Ishikawa (cell line): ENCODE measurements at regions not wholly inside any gene's neighbourhood (a gene's known extent, or its start where the extent isn't known, plus 50 kb on each side); places are given as distances from the start of the nearest gene placed in this dataset.

Experiments used
- CEBPB ChIP-seq: IDR thresholded peaks from 2 replicates; pipeline ENCODE4 v1.6.1; 2012
- CREB1 ChIP-seq: IDR thresholded peaks from 2 replicates; pipeline ENCODE4 v1.6.1; 2012; ENCODE audit warnings: low read depth
- EGR1 ChIP-seq: IDR thresholded peaks from 2 replicates; pipeline ENCODE4 v1.6.1; 2012
- EP300 ChIP-seq: IDR thresholded peaks from 2 replicates; pipeline ENCODE4 v1.6.1; 2012; ENCODE audit warnings: borderline replicate concordance
- FOXM1 ChIP-seq: IDR thresholded peaks from 2 replicates; pipeline ENCODE4 v1.6.1; 2012; ENCODE audit warnings: low read depth, borderline replicate concordance
- MAX ChIP-seq: IDR thresholded peaks from 2 replicates; pipeline ENCODE4 v1.6.1; 2012
- NFIC ChIP-seq: IDR thresholded peaks from 2 replicates; pipeline ENCODE4 v1.6.1; 2012
- RAD21 ChIP-seq: IDR thresholded peaks from 2 replicates; pipeline ENCODE4 v1.6.1; 2012; ENCODE audit warnings: low read depth
- REST ChIP-seq: IDR thresholded peaks from 2 replicates; pipeline ENCODE4 v1.6.1; 2012; ENCODE audit warnings: low read depth, mild to moderate bottlenecking
- TAF1 ChIP-seq: IDR thresholded peaks from 2 replicates; pipeline ENCODE4 v1.6.1; 2012; ENCODE audit warnings: low read depth, mild to moderate bottlenecking
- TEAD4 ChIP-seq: IDR thresholded peaks from 2 replicates; pipeline ENCODE4 v1.6.1; 2012
- USF1 ChIP-seq: IDR thresholded peaks from 2 replicates; pipeline ENCODE4 v1.6.1; 2012
- YY1 ChIP-seq: IDR thresholded peaks from 2 replicates; pipeline ENCODE4 v1.6.1; 2012; ENCODE audit warnings: low read depth
- ZBTB7A ChIP-seq: IDR thresholded peaks from 2 replicates; pipeline ENCODE4 v1.6.1; 2012; ENCODE audit warnings: low read depth

GRCh38 chr1:226799634-226800281, 60.7 kb upstream of the ITPKB start:
- TF ChIP-seq NFIC (no peak), TEAD4 (no peak), CEBPB (no peak), YY1 (no peak), EP300 (no peak), TAF1 (no peak), USF1 (no peak), RAD21 (no peak), MAX (no peak), CREB1 (no peak), ZBTB7A (no peak), FOXM1 (no peak), EGR1 (no peak), REST (no peak)
